ENCODE measurements at regions not wholly inside any gene's neighbourhood (a gene's known extent, or its start where the extent isn't known, plus 50 kb on each side); places are given as distances from the start of the nearest gene placed in this dataset.

DNA sequence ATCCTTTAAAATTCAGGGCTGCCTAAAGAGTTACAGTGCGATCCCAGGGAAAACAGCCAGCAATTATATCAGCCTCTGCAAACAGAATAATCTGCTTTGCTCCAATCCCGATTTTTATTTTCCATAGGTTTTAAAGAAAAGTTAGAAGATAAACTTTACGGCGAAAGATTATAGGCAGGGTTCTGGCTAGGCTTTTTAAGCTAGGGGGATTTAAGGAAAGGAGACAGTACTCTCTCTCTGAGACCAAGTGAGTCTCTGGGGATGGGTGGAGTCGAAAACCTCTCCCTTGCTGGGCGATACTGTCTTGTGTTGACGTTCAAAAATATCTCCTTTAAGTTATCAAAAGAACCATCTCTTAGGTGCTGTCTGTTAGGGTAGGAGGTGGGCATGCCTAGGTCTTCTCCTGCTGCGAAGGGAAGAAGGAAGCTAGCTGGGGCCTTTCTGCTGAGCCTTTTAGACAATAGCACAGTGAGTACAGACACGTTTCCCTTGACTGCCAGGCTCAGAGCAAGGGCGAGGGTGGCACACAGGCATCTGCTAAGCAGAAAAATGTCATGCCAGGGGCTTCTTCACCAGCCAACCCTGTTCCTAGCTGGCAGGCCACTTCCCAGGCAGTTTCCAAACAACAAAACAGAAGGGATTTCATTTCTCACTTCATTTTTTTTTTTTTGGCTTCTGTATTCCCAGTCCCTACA is 167.9 kb upstream of the MAF start:
- peaks cover 9% of the 10 kb centered on the region for H3K27me3 Mint-ChIP-seq
- H3K27ac Mint-ChIP-seq = no peak overlapping the region
- DNase-seq (ENCODE audit: low spot score in 2 of 2) (no peak), ATAC-seq (ENCODE audit: low read depth) (no peak)
- peaks cover 7% of the 10 kb centered on the region for H3K4me1 Mint-ChIP-seq
- no peaks in the 10 kb centered on the region for H3K9me3 Mint-ChIP-seq
- no peaks in the 10 kb centered on the region for H3K36me3 Mint-ChIP-seq
- no peak overlapping the region for H3K4me3 Mint-ChIP-seq

- peaks cover 7% of the 10 kb centered on the region for H3K4me1 Mint-ChIP-seq
- H3K4me3 Mint-ChIP-seq = no peak overlapping the region
- DNase-seq (ENCODE audit: low spot score in 2 of 2) (no peak), ATAC-seq (ENCODE audit: low read depth) (no peak)
- H3K9me3 Mint-ChIP-seq = no peaks in the 10 kb centered on the region
- H3K27me3 Mint-ChIP-seq = peaks cover 9% of the 10 kb centered on the region
- no peak overlapping the region for H3K27ac Mint-ChIP-seq
- H3K36me3 Mint-ChIP-seq = no peaks in the 10 kb centered on the region
Measured at GRCh38 chr16:79767421-79768275, 167.1 kb upstream of the MAF start.

GRCh38 chr16:79765901-79766394 is 165.4 kb upstream of the MAF start:
- Mint-ChIP-seq H3K36me3 (no peaks in the 10 kb centered on the region), H3K27me3 (peaks cover 3% of the 10 kb centered on the region), H3K9me3 (no peaks in the 10 kb centered on the region), H3K4me1 (peaks cover 6% of the 10 kb centered on the region), H3K4me3 (no peak overlapping the region), H3K27ac (no peak overlapping the region)
- ATAC-seq (ENCODE audit: low read depth) = no peak
- DNase-seq (ENCODE audit: low spot score in 2 of 2) = no peak

DNA sequence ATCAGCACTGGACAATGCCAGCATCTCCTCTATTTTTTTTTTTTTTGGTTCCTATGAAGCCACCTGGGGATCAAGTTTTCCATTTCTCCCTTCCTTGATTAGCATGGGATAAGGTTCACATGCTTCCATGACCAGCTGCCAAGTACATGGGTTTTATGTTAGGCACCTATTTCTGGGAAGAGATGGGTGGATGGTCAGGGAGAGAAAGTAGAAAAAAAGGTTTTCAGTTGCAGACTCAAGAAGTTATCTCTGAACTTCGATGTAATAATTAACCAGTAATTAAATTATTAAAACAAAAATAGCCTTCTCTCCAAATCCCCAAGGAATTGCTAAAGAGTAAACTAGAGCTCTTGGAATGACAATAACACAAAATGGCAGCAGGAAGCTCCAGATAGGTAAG is 164.9 kb upstream of the MAF start:
- H3K4me1 Mint-ChIP-seq = peaks cover 3% of the 10 kb centered on the region
- no peak overlapping the region for H3K4me3 Mint-ChIP-seq
- no peak overlapping the region for H3K27ac Mint-ChIP-seq
- peaks cover 3% of the 10 kb centered on the region for H3K27me3 Mint-ChIP-seq
- no peaks in the 10 kb centered on the region for H3K9me3 Mint-ChIP-seq
- ATAC-seq (ENCODE audit: low read depth) (no peak), DNase-seq (ENCODE audit: low spot score in 2 of 2) (no peak)
- no peaks in the 10 kb centered on the region for H3K36me3 Mint-ChIP-seq

GRCh38 chr16:79764415-79765110 is 164.0 kb upstream of the MAF start:
- no peaks in the 10 kb centered on the region for H3K36me3 Mint-ChIP-seq
- ATAC-seq (ENCODE audit: low read depth) = no peak
- H3K4me1 Mint-ChIP-seq = no peaks in the 10 kb centered on the region
- H3K27ac Mint-ChIP-seq = no peak overlapping the region
- no peaks in the 10 kb centered on the region for H3K9me3 Mint-ChIP-seq
- H3K27me3 Mint-ChIP-seq = no peaks in the 10 kb centered on the region
- H3K4me3 Mint-ChIP-seq = no peak overlapping the region
- no peak for DNase-seq (ENCODE audit: low spot score in 2 of 2)

DNA sequence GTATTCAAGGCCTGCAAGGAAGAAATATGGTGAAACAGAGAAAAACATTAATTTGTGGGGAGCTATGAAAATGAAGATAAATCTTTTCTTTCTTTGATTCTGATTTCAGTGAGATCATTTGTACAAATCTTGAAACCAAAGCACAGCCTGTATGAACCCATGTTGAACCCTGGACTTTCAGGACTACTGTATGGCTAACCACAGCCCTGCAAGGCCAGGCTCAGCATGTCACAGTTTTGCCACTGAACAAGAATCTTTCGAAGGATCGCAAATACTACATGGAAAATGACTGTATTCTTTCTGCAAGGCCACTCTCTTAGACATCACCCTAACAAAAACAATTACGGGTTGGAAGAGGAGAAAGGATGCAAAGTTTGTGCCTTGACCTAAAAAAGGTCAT is 161.7 kb upstream of the MAF start:
- no peak for ATAC-seq (ENCODE audit: low read depth)
- DNase-seq (ENCODE audit: low spot score in 2 of 2) = no peak
- Mint-ChIP-seq H3K4me3 (no peak overlapping the region), H3K36me3 (no peaks in the 10 kb centered on the region), H3K4me1 (no peaks in the 10 kb centered on the region), H3K27me3 (no peaks in the 10 kb centered on the region), H3K9me3 (no peaks in the 10 kb centered on the region), H3K27ac (no peak overlapping the region)

- Mint-ChIP-seq H3K4me3 (no peak overlapping the region), H3K9me3 (peaks cover 2% of the 10 kb centered on the region), H3K27ac (no peak overlapping the region), H3K4me1 (no peaks in the 10 kb centered on the region), H3K36me3 (no peaks in the 10 kb centered on the region), H3K27me3 (peaks cover 2% of the 10 kb centered on the region)
- ATAC-seq (ENCODE audit: low read depth) = no peak
- DNase-seq (ENCODE audit: low spot score in 2 of 2) = no peak
Measured at GRCh38 chr16:79758615-79759346, 158.2 kb upstream of the MAF start.

GRCh38 chr16:79757968-79758367 is 157.4 kb upstream of the MAF start:
- ATAC-seq (ENCODE audit: low read depth) (no peak), DNase-seq (ENCODE audit: low spot score in 2 of 2) (no peak)
- no peak overlapping the region for H3K27ac Mint-ChIP-seq
- H3K4me3 Mint-ChIP-seq = no peak overlapping the region
- H3K4me1 Mint-ChIP-seq = no peaks in the 10 kb centered on the region
- H3K27me3 Mint-ChIP-seq = peaks cover 2% of the 10 kb centered on the region
- H3K36me3 Mint-ChIP-seq = no peaks in the 10 kb centered on the region
- peaks cover 2% of the 10 kb centered on the region for H3K9me3 Mint-ChIP-seq

GRCh38 chr16:79757163-79757562 is 156.6 kb upstream of the MAF start:
- Mint-ChIP-seq H3K36me3 (no peaks in the 10 kb centered on the region), H3K4me3 (no peak overlapping the region), H3K4me1 (no peaks in the 10 kb centered on the region), H3K27me3 (peaks cover 2% of the 10 kb centered on the region), H3K27ac (no peak overlapping the region), H3K9me3 (peaks cover 2% of the 10 kb centered on the region)
- ATAC-seq (ENCODE audit: low read depth) (no peak), DNase-seq (ENCODE audit: low spot score in 2 of 2) (no peak)

- H3K4me3 Mint-ChIP-seq = no peak overlapping the region
- H3K27me3 Mint-ChIP-seq = peaks cover 3% of the 10 kb centered on the region
- DNase-seq (ENCODE audit: low spot score in 2 of 2) (no peak), ATAC-seq (ENCODE audit: low read depth) (no peak)
- H3K36me3 Mint-ChIP-seq = no peaks in the 10 kb centered on the region
- H3K4me1 Mint-ChIP-seq = no peaks in the 10 kb centered on the region
- H3K9me3 Mint-ChIP-seq = peaks cover 2% of the 10 kb centered on the region
- H3K27ac Mint-ChIP-seq = no peak overlapping the region
Measured at GRCh38 chr16:79756571-79756970, 156.0 kb upstream of the MAF start.

GRCh38 chr16:79754501-79754900 is 154.0 kb upstream of the MAF start:
- no peak overlapping the region for H3K27ac Mint-ChIP-seq
- H3K36me3 Mint-ChIP-seq = no peaks in the 10 kb centered on the region

DNA sequence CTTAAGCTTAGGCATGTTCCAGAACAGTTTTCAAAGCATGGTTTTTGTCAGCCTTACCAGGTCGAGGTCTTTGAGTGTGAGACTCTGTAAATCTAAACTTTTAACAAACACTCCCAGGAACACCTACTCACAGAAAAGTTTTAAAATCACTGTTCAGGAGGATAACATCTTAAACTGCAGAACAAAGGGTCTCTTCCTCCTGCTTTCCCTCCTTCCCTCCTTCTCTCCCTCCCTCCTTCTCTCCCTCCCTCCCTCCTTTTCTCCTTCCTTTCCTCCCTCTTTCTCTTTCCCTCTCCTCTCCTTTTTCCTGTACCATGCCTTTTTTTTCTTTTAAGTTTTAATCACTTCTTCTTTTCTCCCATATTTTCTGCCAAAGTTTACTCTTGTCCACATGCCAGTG is 153.5 kb upstream of the MAF start:
- Mint-ChIP-seq H3K4me1 (no peaks in the 10 kb centered on the region), H3K9me3 (peaks cover 7% of the 10 kb centered on the region), H3K36me3 (no peaks in the 10 kb centered on the region), H3K4me3 (no peak overlapping the region), H3K27ac (no peak overlapping the region), H3K27me3 (peaks cover 8% of the 10 kb centered on the region)
- DNase-seq (ENCODE audit: low spot score in 2 of 2) (no peak), ATAC-seq (ENCODE audit: low read depth) (no peak)

More at GRCh38 chr16:79754501-79754900, 154.0 kb upstream of the MAF start:
- ATAC-seq (ENCODE audit: low read depth) (no peak), DNase-seq (ENCODE audit: low spot score in 2 of 2) (no peak)
- Mint-ChIP-seq H3K9me3 (peaks cover 4% of the 10 kb centered on the region), H3K4me1 (no peaks in the 10 kb centered on the region), H3K4me3 (no peak overlapping the region), H3K27me3 (peaks cover 5% of the 10 kb centered on the region)

DNA sequence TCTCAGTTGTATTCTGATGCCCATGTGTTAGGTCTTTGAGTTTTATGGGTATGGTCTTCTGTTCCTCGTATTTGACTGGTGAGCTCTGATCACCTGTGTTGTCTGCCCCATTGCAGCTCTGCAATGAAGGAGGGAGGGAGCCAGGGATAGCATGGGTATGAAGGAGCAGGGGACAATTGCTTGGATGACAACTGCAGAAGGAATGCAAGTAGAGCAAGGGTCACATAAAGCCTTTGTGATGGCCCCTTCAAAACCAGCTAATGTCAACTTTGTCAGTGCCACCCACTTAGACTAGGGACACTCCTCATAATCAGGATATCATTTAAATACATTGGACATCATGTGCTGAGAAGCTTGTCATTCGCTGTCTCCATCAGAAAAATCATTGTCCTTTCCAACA is 152.7 kb upstream of the MAF start:
- ATAC-seq (ENCODE audit: low read depth) (no peak), DNase-seq (ENCODE audit: low spot score in 2 of 2) (no peak)
- H3K4me1 Mint-ChIP-seq = no peaks in the 10 kb centered on the region
- no peaks in the 10 kb centered on the region for H3K36me3 Mint-ChIP-seq
- peaks cover 8% of the 10 kb centered on the region for H3K27me3 Mint-ChIP-seq
- no peak overlapping the region for H3K4me3 Mint-ChIP-seq
- H3K9me3 Mint-ChIP-seq = peaks cover 7% of the 10 kb centered on the region
- no peak overlapping the region for H3K27ac Mint-ChIP-seq

- Mint-ChIP-seq H3K4me3 (no peak overlapping the region), H3K9me3 (peaks cover 12% of the 10 kb centered on the region), H3K27ac (no peak overlapping the region), H3K36me3 (no peaks in the 10 kb centered on the region), H3K27me3 (peaks cover 8% of the 10 kb centered on the region), H3K4me1 (no peaks in the 10 kb centered on the region)
- no peak for DNase-seq (ENCODE audit: low spot score in 2 of 2)
- ATAC-seq (ENCODE audit: low read depth) = no peak
Measured at GRCh38 chr16:79752396-79752795, 151.9 kb upstream of the MAF start.

Data from memory B cell (primary cell).